GM21717 (cell line): ENCODE measurements at regions not wholly inside any gene's neighbourhood (a gene's known extent, or its start where the extent isn't known, plus 50 kb on each side); places are given as distances from the start of the nearest gene placed in this dataset.

Experiments
- ATAC-seq: cut with Tn5 transposase; IDR thresholded peaks from one replicate; pipeline ENCODE4 v1.9.1; 2021; ENCODE audit warnings: mild to moderate bottlenecking, moderate library complexity; ENCODE audit not compliant: unreplicated experiment

GRCh38 chr4:74638689-74639088 is 155.6 kb downstream of the BTC start:
- ATAC-seq = no peak

- ATAC-seq = no peak
Measured at GRCh38 chr4:74640111-74640903, 154.0 kb downstream of the BTC start.

- no peak for ATAC-seq
Measured at GRCh38 chr4:74642006-74642405, 152.3 kb downstream of the BTC start.

GRCh38 chr4:74649193-74649592 is 145.1 kb downstream of the BTC start:
- no peak for ATAC-seq

GRCh38 chr4:74651198-74651597 is 143.1 kb downstream of the BTC start:
- ATAC-seq = no peak

GRCh38 chr4:74653331-74654229 is 140.7 kb downstream of the BTC start:
- ATAC-seq = no peak

- no peak for ATAC-seq
Measured at GRCh38 chr4:74654230-74654681, 140.1 kb downstream of the BTC start.

GRCh38 chr4:74656596-74656995 is 137.7 kb downstream of the BTC start:
- no peak for ATAC-seq

GRCh38 chr4:74658116-74658515 is 136.2 kb downstream of the BTC start:
- ATAC-seq = no peak

GRCh38 chr4:74659576-74660411 is 134.5 kb downstream of the BTC start:
- no peak for ATAC-seq

GRCh38 chr4:74660866-74661265 is 133.5 kb downstream of the BTC start:
- no peak for ATAC-seq

- no peak for ATAC-seq
Measured at GRCh38 chr4:74661427-74662201, 132.7 kb downstream of the BTC start.

- no peak for ATAC-seq
Measured at GRCh38 chr4:74663631-74664030, 130.7 kb downstream of the BTC start.

GRCh38 chr4:74665346-74665745 is 129.0 kb downstream of the BTC start:
- no peak for ATAC-seq

- ATAC-seq = no peak
Measured at GRCh38 chr4:74665876-74666275, 128.4 kb downstream of the BTC start.

GRCh38 chr4:74667438-74667837 is 126.9 kb downstream of the BTC start:
- ATAC-seq = no peak

GRCh38 chr4:74667944-74668343 is 126.4 kb downstream of the BTC start:
- no peak for ATAC-seq

- no peak for ATAC-seq
Measured at GRCh38 chr4:74669702-74670101, 124.6 kb downstream of the BTC start.

GRCh38 chr4:74670583-74670982 is 123.7 kb downstream of the BTC start:
- no peak for ATAC-seq

- ATAC-seq = no peak
Measured at GRCh38 chr4:74671080-74671698, 123.1 kb downstream of the BTC start.
